Right cardiac atrium (tissue), 5 donors: ENCODE measurements at regions not wholly inside any gene's neighbourhood (a gene's known extent, or its start where the extent isn't known, plus 50 kb on each side); places are given as distances from the start of the nearest gene placed in this dataset.
A peak's percentile ranks its signal among the peaks of the same experiment; 100 is the strongest.

Experiments
- ATAC-seq, 2 donors: fragments of 200-7000 bp; cut with Tn5 transposase; one replicate each; pipeline versions ENCODE4 v1.8.0 to v1.9.1; 2020; ENCODE audit warnings: moderate library complexity in 2 of 2, mild to moderate bottlenecking in 1 of 2
- DNase-seq, 3 donors: peaks; one replicate each; pipeline ENCODE4 v3.0.0-alpha.2; 2020
- H3K27ac ChIP-seq: one replicate; pipeline ENCODE4 v1.5.1; 2013; ENCODE audit warnings: mild to moderate bottlenecking, low read length, control low read depth, moderate library complexity
- H3K27me3 ChIP-seq: one replicate; pipeline ENCODE4 v1.6.1; 2013; ENCODE audit not compliant: control insufficient read depth, insufficient read depth
- H3K4me1 ChIP-seq: one replicate; pipeline ENCODE4 v1.6.1; 2013; ENCODE audit warnings: low read length; ENCODE audit not compliant: control insufficient read depth, insufficient read depth
- H3K4me3 ChIP-seq: one replicate; pipeline ENCODE4 v1.5.1; 2013; ENCODE audit warnings: low read length, control low read depth
- H3K9me3 ChIP-seq: one replicate; pipeline ENCODE4 v1.6.1; 2013; ENCODE audit warnings: low read length; ENCODE audit not compliant: control insufficient read depth
- WGBS: extraction: QIAGEN DNeasy Blood & Tissue Kit; methylation state at CpG from one replicate; pipeline ENCODE4 v1.1.7; 2013; 5-methylcytosine and 5-hydroxymethylcytosine counted together
- intact Hi-C, 4 donors: fragments of 100-400 bp; cut with DNase I; formaldehyde crosslinking; loops; one replicate each; pipeline versions ENCODE4 v1.11.0 to v1.14.0; 2022 to 2023
- donor health status: healthy with polysubstance abuse.
- donor health status: DM: no; HTN: yes; CAD: no.
- donor health status: DM: no; HTN: no; CAD: no.
- donor health status: DM: no; HTN: yes; CAD: no; lungs with severe emphysema.
- donor health status: DM: yes; HTN: yes; CAD: no.

GRCh38 chr5:118646917-118647316 is 341.4 kb downstream of the DTWD2 start:
- H3K4me1 ChIP-seq: no peaks in the 10 kb centered on the region
- H3K27me3 ChIP-seq: no peaks in the 10 kb centered on the region
- H3K27ac ChIP-seq: no peak overlapping the region
- 50% methylated on average over 6 of the region's 6 CpGs for WGBS
- intact Hi-C loops: no loop called here
- no peaks in the 10 kb centered on the region for H3K9me3 ChIP-seq
- ATAC-seq: no peak
- no peak overlapping the region for H3K4me3 ChIP-seq
- DNase-seq: no peak

GRCh38 chr5:118637947-118638670 is 350.2 kb downstream of the DTWD2 start:
- WGBS: 86% methylated on average over 9 of the region's 9 CpGs
- H3K27me3 ChIP-seq: no peaks in the 10 kb centered on the region
- intact Hi-C loops: no loop called here
- no peaks in the 10 kb centered on the region for H3K9me3 ChIP-seq
- DNase-seq: no peak
- no peak for ATAC-seq
- H3K4me1 ChIP-seq: no peaks in the 10 kb centered on the region
- no peak overlapping the region for H3K27ac ChIP-seq
- H3K4me3 ChIP-seq: no peak overlapping the region

GRCh38 chr5:118628660-118629354 is 359.5 kb downstream of the DTWD2 start:
- no peaks in the 10 kb centered on the region for H3K9me3 ChIP-seq
- H3K4me1 ChIP-seq: no peaks in the 10 kb centered on the region
- 52% methylated on average over 4 of the region's 4 CpGs for WGBS
- no peaks in the 10 kb centered on the region for H3K27me3 ChIP-seq
- ATAC-seq: peak; percentile 42 to 60
- DNase-seq: peak in 1 of 3 donors; percentile 43
- intact Hi-C loops: no loop called here
- no peak overlapping the region for H3K4me3 ChIP-seq
- H3K27ac ChIP-seq: no peak overlapping the region

- H3K27ac ChIP-seq: no peak overlapping the region
- no peaks in the 10 kb centered on the region for H3K27me3 ChIP-seq
- DNase-seq (no peak), ATAC-seq (no peak)
- H3K4me3 ChIP-seq: no peak overlapping the region
- intact Hi-C loops: no loop called here
- WGBS: 71% methylated on average over 2 of the region's 2 CpGs
- no peaks in the 10 kb centered on the region for H3K4me1 ChIP-seq
- no peaks in the 10 kb centered on the region for H3K9me3 ChIP-seq
Measured at GRCh38 chr5:118620233-118620632, 368.1 kb downstream of the DTWD2 start.

- WGBS: 65% methylated on average over 3 of the region's 3 CpGs
- Histone ChIP-seq H3K4me3 (no peak overlapping the region), H3K4me1 (no peaks in the 10 kb centered on the region), H3K9me3 (no peaks in the 10 kb centered on the region), H3K27ac (no peak overlapping the region), H3K27me3 (no peaks in the 10 kb centered on the region)
- ATAC-seq (no peak), DNase-seq (no peak)
- intact Hi-C loops: no loop called here
Measured at GRCh38 chr5:118619823-118620222, 368.5 kb downstream of the DTWD2 start.

GRCh38 chr5:118616281-118616680 is 372.1 kb downstream of the DTWD2 start:
- intact Hi-C loops: no loop called here

GRCh38 chr5:118614731-118615456 is 373.5 kb downstream of the DTWD2 start:
- Histone ChIP-seq H3K27ac (no peak overlapping the region), H3K9me3 (no peaks in the 10 kb centered on the region), H3K27me3 (no peaks in the 10 kb centered on the region), H3K4me1 (no peaks in the 10 kb centered on the region), H3K4me3 (no peak overlapping the region)
- ATAC-seq: no peak
- no peak for DNase-seq
- 68% methylated on average over 9 of the region's 9 CpGs for WGBS
- intact Hi-C loops: no loop called here

More at GRCh38 chr5:118616281-118616680, 372.1 kb downstream of the DTWD2 start:
- WGBS: 45% methylated on average over 2 of the region's 2 CpGs
- no peak for DNase-seq
- Histone ChIP-seq H3K4me3 (no peak overlapping the region), H3K9me3 (no peaks in the 10 kb centered on the region), H3K4me1 (no peaks in the 10 kb centered on the region), H3K27ac (no peak overlapping the region), H3K27me3 (no peaks in the 10 kb centered on the region)
- no peak for ATAC-seq

GRCh38 chr5:118611332-118611945 is 376.9 kb downstream of the DTWD2 start:
- Histone ChIP-seq H3K27me3 (no peaks in the 10 kb centered on the region), H3K9me3 (no peaks in the 10 kb centered on the region), H3K4me3 (no peak overlapping the region), H3K27ac (no peak overlapping the region), H3K4me1 (no peaks in the 10 kb centered on the region)
- ATAC-seq: no peak
- intact Hi-C loops: no loop called here
- WGBS: 80% methylated on average over 5 of the region's 5 CpGs
- DNase-seq: no peak

GRCh38 chr5:118606940-118607339 is 381.4 kb downstream of the DTWD2 start:
- intact Hi-C loops: no loop called here
- no peak for ATAC-seq
- WGBS: 78% methylated on average over 7 of the region's 7 CpGs
- H3K9me3 ChIP-seq: no peaks in the 10 kb centered on the region
- no peak overlapping the region for H3K27ac ChIP-seq
- no peaks in the 10 kb centered on the region for H3K27me3 ChIP-seq
- no peak for DNase-seq
- no peak overlapping the region for H3K4me3 ChIP-seq
- H3K4me1 ChIP-seq: no peaks in the 10 kb centered on the region

GRCh38 chr5:118605761-118606160 is 382.6 kb downstream of the DTWD2 start:
- ATAC-seq: no peak
- DNase-seq: no peak
- H3K4me3 ChIP-seq: no peak overlapping the region
- H3K9me3 ChIP-seq: no peaks in the 10 kb centered on the region
- H3K27me3 ChIP-seq: no peaks in the 10 kb centered on the region
- WGBS: 85% methylated on average over 3 of the region's 3 CpGs
- intact Hi-C loops: no loop called here
- H3K4me1 ChIP-seq: no peaks in the 10 kb centered on the region
- no peak overlapping the region for H3K27ac ChIP-seq

GRCh38 chr5:118604106-118604505 is 384.2 kb downstream of the DTWD2 start:
- Histone ChIP-seq H3K27me3 (no peaks in the 10 kb centered on the region), H3K4me1 (no peaks in the 10 kb centered on the region), H3K9me3 (no peaks in the 10 kb centered on the region), H3K27ac (no peak overlapping the region), H3K4me3 (no peak overlapping the region)
- no peak for ATAC-seq
- DNase-seq: no peak
- 61% methylated on average over 2 of the region's 2 CpGs for WGBS
- intact Hi-C loops: no loop called here
